Endothelial cell of umbilical vein (primary cell): ENCODE measurements at regions not wholly inside any gene's neighbourhood (a gene's known extent, or its start where the extent isn't known, plus 50 kb on each side); places are given as distances from the start of the nearest gene placed in this dataset.

Experiments used
- EZH2 ChIP-seq: IDR thresholded peaks from 2 replicates; pipeline ENCODE4 v1.6.1; 2012; ENCODE audit warnings: borderline replicate concordance, low read depth, mild to moderate bottlenecking, moderate library complexity, low read length, inconsistent platforms; ENCODE audit not compliant: severe bottlenecking
- FOS ChIP-seq: IDR thresholded peaks from 2 replicates; pipeline ENCODE4 v1.6.1; 2011; ENCODE audit warnings: mild to moderate bottlenecking, low read length, moderate library complexity, borderline replicate concordance; ENCODE audit not compliant: insufficient read depth
- POLR2A ChIP-seq: IDR thresholded peaks from 2 replicates; pipeline ENCODE4 v1.6.1; 2012; ENCODE audit warnings: low read depth, mild to moderate bottlenecking, control low read depth, low read length
- TF ChIP-seq, protein P1 (sequence below), 2 donors: IDR thresholded peaks; 1 replicate in 1 of 2; 2 replicates in 1 of 2; pipeline ENCODE4 v1.5.1; 2011; ENCODE audit warnings: low read length in 2 of 2, mild to moderate bottlenecking in 2 of 2, moderate library complexity in 2 of 2, control low read depth in 1 of 2, inconsistent platforms in 1 of 2, low read depth in 1 of 2; ENCODE audit not compliant: insufficient read depth in 1 of 2; ENCODE audit errors: extremely low read depth in 1 of 2

- TF ChIP-seq, protein P1, sequence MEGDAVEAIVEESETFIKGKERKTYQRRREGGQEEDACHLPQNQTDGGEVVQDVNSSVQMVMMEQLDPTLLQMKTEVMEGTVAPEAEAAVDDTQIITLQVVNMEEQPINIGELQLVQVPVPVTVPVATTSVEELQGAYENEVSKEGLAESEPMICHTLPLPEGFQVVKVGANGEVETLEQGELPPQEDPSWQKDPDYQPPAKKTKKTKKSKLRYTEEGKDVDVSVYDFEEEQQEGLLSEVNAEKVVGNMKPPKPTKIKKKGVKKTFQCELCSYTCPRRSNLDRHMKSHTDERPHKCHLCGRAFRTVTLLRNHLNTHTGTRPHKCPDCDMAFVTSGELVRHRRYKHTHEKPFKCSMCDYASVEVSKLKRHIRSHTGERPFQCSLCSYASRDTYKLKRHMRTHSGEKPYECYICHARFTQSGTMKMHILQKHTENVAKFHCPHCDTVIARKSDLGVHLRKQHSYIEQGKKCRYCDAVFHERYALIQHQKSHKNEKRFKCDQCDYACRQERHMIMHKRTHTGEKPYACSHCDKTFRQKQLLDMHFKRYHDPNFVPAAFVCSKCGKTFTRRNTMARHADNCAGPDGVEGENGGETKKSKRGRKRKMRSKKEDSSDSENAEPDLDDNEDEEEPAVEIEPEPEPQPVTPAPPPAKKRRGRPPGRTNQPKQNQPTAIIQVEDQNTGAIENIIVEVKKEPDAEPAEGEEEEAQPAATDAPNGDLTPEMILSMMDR (IDR thresholded peaks at IDR 0.05; ENCODE audit: extremely low read depth in 1 of 2, insufficient read depth in 1 of 2, low read depth in 1 of 2, low read length in 2 of 2) = peak in 1 of 2 donors; percentile 4
- TF ChIP-seq POLR2A (no peak), EZH2 (no peak), FOS (no peak)
Measured at GRCh38 chr2:234564699-234565098, 67.8 kb upstream of the ARL4C start.
